Ovary (tissue), 7 donors: ENCODE measurements at regions not wholly inside any gene's neighbourhood (a gene's known extent, or its start where the extent isn't known, plus 50 kb on each side); places are given as distances from the start of the nearest gene placed in this dataset.

ENCODE experiments used
- DNase-seq, 5 donors: peaks; one replicate each; pipeline ENCODE4 v3.0.0-alpha.2; 2019 to 2020
- H3K27ac ChIP-seq, 2 donors: fragments of 200-600 bp; one replicate each; pipeline versions ENCODE4 v1.5.1 to v1.8.0; 2019 to 2022
- H3K27me3 ChIP-seq: fragments of 200-600 bp; one replicate; pipeline ENCODE4 v1.8.0; 2022
- H3K36me3 ChIP-seq: fragments of 200-600 bp; sonication (generic); one replicate; pipeline ENCODE4 v1.5.1; 2019
- H3K4me1 ChIP-seq: one replicate; pipeline ENCODE4 v1.8.1; 2013; ENCODE audit warnings: mild to moderate bottlenecking, moderate library complexity; ENCODE audit not compliant: insufficient read depth
- H3K4me3 ChIP-seq: fragments of 200-600 bp; sonication (generic); one replicate; pipeline ENCODE4 v1.5.1; 2017
- H3K9me3 ChIP-seq, 2 donors: fragments of 200-600 bp in 1 of 2; sonication (generic) in 1 of 2; one replicate each; pipeline versions ENCODE4 v1.5.1 to v1.8.1; 2013 to 2019; ENCODE audit warnings: mild to moderate bottlenecking in 1 of 2, moderate library complexity in 1 of 2
- CTCF ChIP-seq, 3 donors: fragments of 450-650 bp in 2 of 3; fragments of 200-600 bp in 1 of 3; IDR thresholded peaks; one replicate each; pipeline versions ENCODE4 v1.5.1 to v1.8.0; 2016 to 2022; ENCODE audit warnings: antibody characterized with exemption in 3 of 3, mild to moderate bottlenecking in 1 of 3
- EP300 ChIP-seq: sonication (generic); formaldehyde crosslinking; IDR thresholded peaks from one replicate; pipeline ENCODE4 v1.6.1; 2017; ENCODE audit warnings: antibody characterized with exemption
- POLR2A ChIP-seq: fragments of 450-650 bp; IDR thresholded peaks from one replicate; pipeline ENCODE4 v1.6.1; 2017; ENCODE audit warnings: antibody characterized with exemption, mild to moderate bottlenecking, moderate library complexity
- WGBS, 3 donors: extraction: QIAGEN DNeasy Blood & Tissue Kit in 1 of 3; methylation state at CpG; one replicate each; pipeline versions ENCODE4 v1.1.5 to v1.1.7; 2013 to 2017; 5-methylcytosine and 5-hydroxymethylcytosine counted together
- intact Hi-C, 4 donors: fragments of 100-400 bp; cut with DNase I; formaldehyde crosslinking; loops; one replicate each; pipeline versions ENCODE4 v1.11.0 to v1.15.1; 2022 to 2023
- donor health status: DM: no; HTN: no; CAD: no; lungs with moderate emphysema.
- donor health status: DM: no; HTN: no; CAD: no.
- donor health status: Bipolar disorder and iron deficiency.
- donor health status: DM: no; HTN: no; CAD: no.
- donor health status: DM: yes; HTN: yes; CAD: no.

GRCh38 chr15:38660738-38661137, 96.1 kb upstream of the RASGRP1 start:
- no peak overlapping the region for H3K4me3 ChIP-seq
- no peaks in the 10 kb centered on the region for H3K27me3 ChIP-seq
- no peak overlapping the region for H3K27ac ChIP-seq
- no peaks in the 10 kb centered on the region for H3K4me1 ChIP-seq
- no peaks in the 10 kb centered on the region for H3K9me3 ChIP-seq
- no peaks in the 10 kb centered on the region for H3K36me3 ChIP-seq
- intact Hi-C loops: no loop called here
- no peak for DNase-seq
- 64 to 87% (median 68%) methylated on average over 1 of the region's 1 CpG for WGBS, 3 donors
- TF ChIP-seq POLR2A (no peak), CTCF (IDR thresholded peaks at IDR 0.05) (no peak), EP300 (no peak)

- Histone ChIP-seq H3K27me3 (no peaks in the 10 kb centered on the region), H3K36me3 (no peaks in the 10 kb centered on the region), H3K9me3 (no peaks in the 10 kb centered on the region), H3K4me3 (no peak overlapping the region), H3K4me1 (no peaks in the 10 kb centered on the region), H3K27ac (no peak overlapping the region)
- 74 to 78% (median 78%) methylated on average over 5 of the region's 5 CpGs for WGBS, 3 donors
- intact Hi-C loops: no loop called here
- TF ChIP-seq EP300 (no peak), POLR2A (no peak), CTCF (IDR thresholded peaks at IDR 0.05) (no peak)
- DNase-seq: no peak
Observed at GRCh38 chr15:38662033-38662802, 97.6 kb upstream of the RASGRP1 start.

DNA sequence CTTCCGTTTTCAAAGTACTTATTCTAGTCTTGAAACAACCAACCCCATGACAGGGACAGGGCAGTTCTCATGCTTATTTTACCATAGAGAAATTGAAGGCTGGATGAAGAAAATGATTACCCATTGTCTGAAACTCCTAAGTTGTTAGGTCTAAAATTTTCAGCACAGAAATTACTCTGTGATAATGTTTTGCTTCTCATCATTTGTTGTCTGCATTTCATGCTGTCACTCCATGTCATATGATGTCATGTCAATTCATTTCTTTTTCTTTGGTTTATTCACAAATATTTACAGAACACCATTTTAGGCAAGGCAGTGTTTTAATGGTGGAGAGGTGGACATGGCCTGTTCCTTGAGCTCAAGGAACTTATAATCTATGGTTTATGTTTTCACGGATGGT, 98.2 kb upstream of the RASGRP1 start:
- H3K27me3 ChIP-seq: no peaks in the 10 kb centered on the region
- no peaks in the 10 kb centered on the region for H3K9me3 ChIP-seq
- no peak overlapping the region for H3K4me3 ChIP-seq
- intact Hi-C loops: no loop called here
- H3K27ac ChIP-seq: no peak overlapping the region
- no peaks in the 10 kb centered on the region for H3K36me3 ChIP-seq
- TF ChIP-seq POLR2A (no peak), CTCF (IDR thresholded peaks at IDR 0.05) (no peak), EP300 (no peak)
- WGBS, 3 donors: 84 to 94% (median 88%) methylated on average over 2 of the region's 2 CpGs
- no peak for DNase-seq
- H3K4me1 ChIP-seq: no peaks in the 10 kb centered on the region

DNA sequence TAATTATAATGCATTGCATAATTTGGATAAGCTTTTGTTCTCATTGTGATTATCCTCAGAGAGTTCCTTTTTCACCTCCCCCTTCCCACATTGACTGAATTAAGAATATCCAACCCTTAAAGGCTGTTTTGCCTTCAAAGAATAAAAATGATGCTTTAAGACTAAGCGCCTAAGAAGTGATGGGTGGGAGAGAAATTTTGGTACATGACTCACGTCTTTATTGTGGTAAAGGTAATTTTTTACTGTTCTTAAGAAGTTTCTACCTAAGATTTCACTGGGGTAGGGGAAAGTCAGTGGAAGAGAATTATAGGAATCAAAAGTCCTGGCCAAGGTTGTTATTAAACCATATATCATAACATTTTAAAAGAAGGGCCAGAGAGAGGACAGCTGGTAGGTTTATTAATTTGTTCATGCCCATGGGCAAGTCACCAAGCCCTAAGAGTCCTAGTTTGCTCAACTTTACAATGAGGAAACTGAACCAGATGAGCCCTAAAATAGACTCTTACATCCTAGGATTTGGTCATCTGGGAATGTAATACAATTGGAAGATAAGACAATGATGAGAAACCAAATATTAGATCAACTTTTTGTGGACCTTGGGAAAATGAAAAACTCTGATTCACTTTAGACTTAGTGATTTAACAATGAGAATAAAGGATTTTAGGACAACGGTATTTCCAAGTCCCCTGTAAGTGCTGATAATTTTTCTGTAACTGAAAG, 101.1 kb upstream of the RASGRP1 start:
- Histone ChIP-seq H3K27ac (no peak overlapping the region), H3K9me3 (no peaks in the 10 kb centered on the region), H3K4me1 (no peaks in the 10 kb centered on the region), H3K36me3 (no peaks in the 10 kb centered on the region), H3K4me3 (no peak overlapping the region), H3K27me3 (no peaks in the 10 kb centered on the region)
- no peak for DNase-seq
- TF ChIP-seq EP300 (no peak), CTCF (IDR thresholded peaks at IDR 0.05) (no peak), POLR2A (no peak)
- WGBS, 3 donors: 79 to 88% (median 83%) methylated on average over 3 of the region's 3 CpGs
- intact Hi-C loops: no loop called here
